GM12878 (cell line): ENCODE measurements at regions not wholly inside any gene's neighbourhood (a gene's known extent, or its start where the extent isn't known, plus 50 kb on each side); places are given as distances from the start of the nearest gene placed in this dataset.

Experiments
- ATAC-seq: fragments of 200-7000 bp; cut with Tn5 transposase; 3 replicates; pipeline ENCODE4 v1.9.1; 2020; ENCODE audit warnings: mild to moderate bottlenecking, moderate library complexity
- BruUV-seq: library from RNA; stranded (reverse); fragments of 400-500 nt; replicated peaks from 2 replicates; lab custom pipeline; 2021; lab: Mats Ljungman, UMichigan
- CTCF ChIA-PET: fragments of 300-600 bp; sonication (Branson Sonifier 250); formaldehyde crosslinking; extraction: SDS; loops from one replicate; lab custom pipeline; 2021; ENCODE audit warnings: inconsistent platforms; lab: Yijun Ruan, JAX
- POLR2A ChIA-PET: fragments of 350-600 bp; formaldehyde crosslinking; extraction: SDS; loops from one replicate; lab custom pipeline; 2021; ENCODE audit warnings: inconsistent platforms; lab: Charles Lee
- RAD21 ChIA-PET: fragments of 300-600 bp; sonication (Branson Sonifier 250); formaldehyde crosslinking; loops from one replicate; lab custom pipeline; 2023; ENCODE audit warnings: antibody characterized with exemption; ENCODE audit not compliant: unreplicated experiment; lab: Charles Lee
- SMC1A ChIA-PET: fragments of 300-600 bp; sonication (Branson Sonifier 250); formaldehyde crosslinking; loops from one replicate; lab custom pipeline; 2023; ENCODE audit not compliant: unreplicated experiment, uncharacterized antibody; lab: Charles Lee
- DNase-seq: peaks from one replicate; pipeline ENCODE4 v3.0.0-alpha.2; 2011; ENCODE audit warnings: low read depth, low spot score
- FAIRE-seq: peaks from 3 replicates; lab custom pipeline; 2011; peaks lifted over from hg19 to GRCh38; lab: Jason Lieb, UNC
- H2AFZ ChIP-seq: 2 replicates; pipeline ENCODE4 v1.6.0; 2011; ENCODE audit warnings: low read depth, low read length, control low read depth; ENCODE audit not compliant: control insufficient read depth
- H3K27ac ChIP-seq: 2 replicates; pipeline ENCODE4 v1.5.1; 2011; ENCODE audit warnings: control low read depth; ENCODE audit not compliant: control insufficient read depth, insufficient read depth
- H3K27me3 ChIP-seq, 2 experiments: replicated peaks in 1 of 2; 2 replicates each; pipeline versions ENCODE4 v1.6.0 to v1.6.1; 2011; ENCODE audit warnings: low read length in 1 of 2; ENCODE audit not compliant: control insufficient read depth in 2 of 2, insufficient read depth in 2 of 2
- H3K36me3 ChIP-seq, 2 experiments: 2 replicates each; pipeline ENCODE4 v1.5.1; 2011; ENCODE audit warnings: low read length in 1 of 2; ENCODE audit not compliant: control insufficient read depth in 2 of 2, insufficient read depth in 2 of 2
- H3K4me1 ChIP-seq: 2 replicates; pipeline ENCODE4 v1.6.1; 2011; ENCODE audit warnings: mild to moderate bottlenecking, low read length, moderate library complexity, mixed read lengths; ENCODE audit not compliant: control insufficient read depth, insufficient read depth
- H3K4me2 ChIP-seq: 2 replicates; pipeline ENCODE4 v1.6.0; 2011; ENCODE audit warnings: control low read depth; ENCODE audit not compliant: control insufficient read depth, insufficient read depth
- H3K4me3 ChIP-seq: fragments of 200-600 bp; sonication (generic); 2 replicates; pipeline ENCODE4 v1.5.1; 2016
- H3K79me2 ChIP-seq: 2 replicates; pipeline ENCODE4 v1.6.0; 2011; ENCODE audit warnings: low read length; ENCODE audit not compliant: control insufficient read depth, insufficient read depth
- H3K9ac ChIP-seq: 2 replicates; pipeline ENCODE4 v1.8.0; 2011; ENCODE audit warnings: low read length, control low read depth, mixed read lengths; ENCODE audit not compliant: control insufficient read depth, insufficient read depth
- H3K9me3 ChIP-seq: replicated peaks from 3 replicates; pipeline ENCODE4 v1.5.1; 2011; ENCODE audit warnings: mild to moderate bottlenecking, low read length; ENCODE audit not compliant: control insufficient read depth, insufficient read depth
- H4K20me1 ChIP-seq: 2 replicates; pipeline ENCODE4 v1.6.0; 2011; ENCODE audit not compliant: control insufficient read depth, insufficient read depth
- BCLAF1 ChIP-seq: fragments of 450-650 bp; IDR thresholded peaks from 2 replicates; pipeline ENCODE4 v1.6.1; 2017; ENCODE audit warnings: antibody characterized with exemption, mild to moderate bottlenecking, moderate library complexity
- CEBPZ ChIP-seq: fragments of 150-350 bp; IDR thresholded peaks from 2 replicates; pipeline ENCODE4 v1.6.1; 2016; ENCODE audit warnings: low read depth, low read length
- CREB1 ChIP-seq: IDR thresholded peaks from 2 replicates; pipeline ENCODE4 v1.6.1; 2012; ENCODE audit warnings: low read depth, mild to moderate bottlenecking, inconsistent platforms
- ETV6 ChIP-seq, 2 experiments: fragments of 450-650 bp in 1 of 2; IDR thresholded peaks in 1 of 2; conservative IDR thresholded peaks in 1 of 2; 2 replicates each; pipeline ENCODE4 v1.6.1; 2014; ENCODE audit warnings: antibody characterized with exemption in 1 of 2, borderline replicate concordance in 1 of 2, low read depth in 1 of 2, mild to moderate bottlenecking in 1 of 2, moderate library complexity in 1 of 2
- EZH2 ChIP-seq: IDR thresholded peaks from 2 replicates; pipeline ENCODE4 v1.6.1; 2012; ENCODE audit warnings: low read depth, mild to moderate bottlenecking, control low read depth, inconsistent platforms, low read length, borderline replicate concordance; ENCODE audit not compliant: control insufficient read depth
- HDGF ChIP-seq: fragments of 450-650 bp; IDR thresholded peaks from 2 replicates; pipeline ENCODE4 v1.6.1; 2016; ENCODE audit warnings: antibody characterized with exemption
- KAT2A ChIP-seq: conservative IDR thresholded peaks from 2 replicates; pipeline ENCODE4 v1.6.1; 2011; ENCODE audit warnings: low read depth, low read length; ENCODE audit not compliant: control insufficient read depth
- MTA3 ChIP-seq: IDR thresholded peaks from 2 replicates; pipeline ENCODE4 v1.6.1; 2012; ENCODE audit warnings: low read length, inconsistent platforms, borderline replicate concordance
- NFXL1 ChIP-seq: fragments of 450-650 bp; IDR thresholded peaks from 2 replicates; pipeline ENCODE4 v1.6.1; 2017; ENCODE audit warnings: antibody characterized with exemption, mild to moderate bottlenecking, borderline replicate concordance
- PKNOX1 ChIP-seq: fragments of 450-650 bp; IDR thresholded peaks from 2 replicates; pipeline ENCODE4 v1.6.1; 2016; ENCODE audit warnings: mild to moderate bottlenecking
- POLR2A ChIP-seq: IDR thresholded peaks from 2 replicates; pipeline ENCODE4 v1.6.1; 2011; ENCODE audit warnings: low read depth, mild to moderate bottlenecking, low read length
- RBBP5 ChIP-seq: fragments of 200-600 bp; sonication (generic); conservative IDR thresholded peaks from 2 replicates; pipeline ENCODE4 v1.6.1; 2016
- SMARCA5 ChIP-seq: fragments of 450-650 bp; IDR thresholded peaks from 2 replicates; pipeline ENCODE4 v1.6.1; 2017; ENCODE audit warnings: mild to moderate bottlenecking
- SREBF2 ChIP-seq: IDR thresholded peaks from 2 replicates; pipeline ENCODE4 v1.6.1; 2012; ENCODE audit warnings: mild to moderate bottlenecking, low read length
- SRF ChIP-seq, 2 experiments: IDR thresholded peaks; 2 replicates each; pipeline ENCODE4 v1.6.1; 2011; ENCODE audit warnings: low read depth in 2 of 2, low read length in 2 of 2, mild to moderate bottlenecking in 1 of 2, moderate library complexity in 1 of 2
- SUZ12 ChIP-seq: fragments of 200-600 bp; sonication (generic); IDR thresholded peaks from one replicate; pipeline ENCODE4 v1.6.1; 2018; ENCODE audit warnings: antibody characterized with exemption, mild to moderate bottlenecking; ENCODE audit not compliant: unreplicated experiment
- TBL1XR1 ChIP-seq: IDR thresholded peaks from 2 replicates; pipeline ENCODE4 v1.6.1; 2012; ENCODE audit warnings: low read depth, low read length, improper control_type of control experiment
- TCF12 ChIP-seq: IDR thresholded peaks from 2 replicates; pipeline ENCODE4 v1.6.1; 2011; ENCODE audit warnings: low read depth, mild to moderate bottlenecking, low read length
- ZBED1 ChIP-seq: IDR thresholded peaks from 2 replicates; pipeline ENCODE4 v1.6.1; 2016; ENCODE audit warnings: borderline replicate concordance
- ZNF384 ChIP-seq: IDR thresholded peaks from 2 replicates; pipeline ENCODE4 v1.6.1; 2012; ENCODE audit warnings: low read depth, mild to moderate bottlenecking, low read length, improper control_type of control experiment, borderline replicate concordance
- WGBS: methylation state at CpG from one replicate; pipeline ENCODE4 v1.1.6; 2016; ENCODE audit warnings: low lambda C conversion rate; ENCODE audit not compliant: insufficient replicate concordance, insufficient coverage; ENCODE audit errors: missing lambda C conversion rate; 5-methylcytosine and 5-hydroxymethylcytosine counted together
- in situ Hi-C: fragments of 300-500 bp; cut with MboI; formaldehyde crosslinking; loops from 9 replicates; pipeline ENCODE4 v1.14.3; 2018; ENCODE audit warnings: mixed read lengths
- intact Hi-C: fragments of 100-400 bp; cut with micrococcal nuclease; formaldehyde crosslinking; loops from one replicate; pipeline ENCODE4 v1.14.2; 2022; ENCODE audit not compliant: unreplicated experiment

GRCh38 chr10:90079819-90080218 is 378.4 kb downstream of the KIF20B start:
- no peaks in the 10 kb centered on the region; the same call in 2 of the 3 replicates for H3K9me3 ChIP-seq
- BruUV-seq: no TSS peak
- no peak overlapping the region for H3K4me3 ChIP-seq
- no peaks in the 10 kb centered on the region for H3K4me1 ChIP-seq
- RAD21 ChIA-PET: no interaction called here
- H3K36me3 ChIP-seq: no peaks in the 10 kb centered on the region
- no peak overlapping the region for H3K27ac ChIP-seq
- POLR2A ChIA-PET: no interaction called here
- no peak for DNase-seq
- intact Hi-C loops: no loop called here
- SMC1A ChIA-PET: interaction anchor here (1.1 kb wide), 1 partner anchor 8 kb away, joined by 3 read pairs; no protein-coding TSS in a partner anchor
- H3K79me2 ChIP-seq: no peaks in the 10 kb centered on the region
- H2AFZ ChIP-seq: no peak overlapping the region
- WGBS: 17% methylated on average over 2 of the region's 2 CpGs
- no peak overlapping the region for H3K4me2 ChIP-seq
- no peak overlapping the region for H3K9ac ChIP-seq
- TF ChIP-seq EZH2 (no peak), MTA3 (no peak), SRF (IDR thresholded peaks at IDR 0.05; ENCODE audit: low read depth in 2 of 2, low read length in 2 of 2) (no peak), TCF12 (no peak), SREBF2 (no peak), SUZ12 (no peak), HDGF (no peak), NFXL1 (no peak), CEBPZ (no peak), BCLAF1 (no peak), ZNF384 (no peak), TBL1XR1 (no peak), ETV6 (conservative IDR thresholded peaks at IDR 0.05 in 1 of 2, IDR thresholded peaks at IDR 0.05 in 1 of 2; ENCODE audit: borderline replicate concordance in 1 of 2, low read depth in 1 of 2) (no peak), RBBP5 (no peak), ZBED1 (no peak), POLR2A (no peak), PKNOX1 (no peak), SMARCA5 (no peak), CREB1 (no peak), KAT2A (no peak)
- H4K20me1 ChIP-seq: no peaks in the 10 kb centered on the region
- in situ Hi-C loops: no loop called here
- no peaks in the 10 kb centered on the region for H3K27me3 ChIP-seq
- ATAC-seq: no peak
- CTCF ChIA-PET: interaction anchor here (1.2 kb wide), 1 partner anchor 19 kb away, joined by 3 read pairs; no protein-coding TSS in a partner anchor
- FAIRE-seq: no peak
